ENCODE measurements at regions not wholly inside any gene's neighbourhood (a gene's known extent, or its start where the extent isn't known, plus 50 kb on each side); places are given as distances from the start of the nearest gene placed in this dataset.
"Not testable (repeated sequence)": the region's sequence is repeated elsewhere in the genome, so short reads cannot be mapped to it uniquely, and the experiment has no call there.

DNA sequence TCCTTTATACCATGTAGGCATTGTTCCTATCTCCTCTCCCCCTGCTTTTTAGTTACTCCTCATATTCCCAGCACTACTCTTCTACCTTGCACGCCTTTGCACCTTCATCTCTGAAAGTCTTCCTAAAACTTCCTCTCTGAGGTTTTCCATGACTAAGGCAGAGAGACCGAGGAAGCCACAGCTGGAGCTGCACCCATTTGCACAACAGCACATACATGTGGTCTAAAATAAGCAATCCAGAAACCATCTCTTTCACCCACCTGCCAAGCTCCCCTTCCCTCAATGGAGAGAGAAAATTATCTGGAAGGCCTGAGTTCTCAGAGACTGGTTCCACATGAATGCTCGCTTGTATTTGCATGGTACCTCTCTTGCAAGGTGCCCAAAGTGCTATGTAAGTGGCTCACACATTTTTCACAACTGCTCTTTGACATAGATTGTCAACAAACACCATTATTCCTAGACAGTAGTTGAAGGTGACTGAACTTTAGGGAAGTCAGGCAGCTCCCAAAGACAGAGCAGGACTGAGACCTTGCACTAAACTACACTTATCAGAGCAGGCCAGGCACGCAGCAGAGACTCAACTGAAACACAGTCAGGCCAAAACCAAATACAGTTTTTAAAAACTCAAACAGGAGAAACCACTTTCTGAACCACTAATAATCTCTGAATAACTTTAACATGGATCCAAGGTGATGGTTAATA, 313.2 kb downstream of the TFAP2A start:
- ATAC-seq = no peak

DNA sequence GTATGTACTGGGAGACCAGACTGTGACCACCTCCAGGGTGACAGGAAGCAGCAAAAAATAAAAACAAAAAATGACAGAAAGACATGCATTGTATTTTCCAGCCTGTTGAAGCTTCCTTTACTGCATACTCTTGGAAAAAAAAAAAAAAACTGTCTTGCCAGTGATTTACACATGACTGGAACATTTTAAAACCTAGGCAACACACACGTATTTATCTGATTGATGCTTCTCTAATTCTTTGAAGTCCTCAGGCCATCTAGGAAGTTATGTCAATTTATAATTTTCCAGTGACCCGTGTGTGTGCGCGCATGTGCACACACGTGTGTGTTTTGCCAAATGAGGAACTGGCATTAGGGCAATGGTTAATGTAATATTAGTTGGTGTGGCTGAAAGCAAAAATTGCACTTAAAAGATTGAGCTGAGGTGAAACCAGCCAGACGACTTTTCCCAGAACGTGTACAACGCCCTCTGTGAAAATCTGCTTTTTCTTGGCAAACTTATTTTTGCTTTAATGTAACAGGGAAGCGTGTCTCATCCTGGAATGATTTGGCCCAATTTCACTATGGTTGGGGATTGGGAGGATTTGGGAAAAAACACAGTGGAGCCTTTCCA, 315.2 kb downstream of the TFAP2A start:
- no peak for ATAC-seq

DNA sequence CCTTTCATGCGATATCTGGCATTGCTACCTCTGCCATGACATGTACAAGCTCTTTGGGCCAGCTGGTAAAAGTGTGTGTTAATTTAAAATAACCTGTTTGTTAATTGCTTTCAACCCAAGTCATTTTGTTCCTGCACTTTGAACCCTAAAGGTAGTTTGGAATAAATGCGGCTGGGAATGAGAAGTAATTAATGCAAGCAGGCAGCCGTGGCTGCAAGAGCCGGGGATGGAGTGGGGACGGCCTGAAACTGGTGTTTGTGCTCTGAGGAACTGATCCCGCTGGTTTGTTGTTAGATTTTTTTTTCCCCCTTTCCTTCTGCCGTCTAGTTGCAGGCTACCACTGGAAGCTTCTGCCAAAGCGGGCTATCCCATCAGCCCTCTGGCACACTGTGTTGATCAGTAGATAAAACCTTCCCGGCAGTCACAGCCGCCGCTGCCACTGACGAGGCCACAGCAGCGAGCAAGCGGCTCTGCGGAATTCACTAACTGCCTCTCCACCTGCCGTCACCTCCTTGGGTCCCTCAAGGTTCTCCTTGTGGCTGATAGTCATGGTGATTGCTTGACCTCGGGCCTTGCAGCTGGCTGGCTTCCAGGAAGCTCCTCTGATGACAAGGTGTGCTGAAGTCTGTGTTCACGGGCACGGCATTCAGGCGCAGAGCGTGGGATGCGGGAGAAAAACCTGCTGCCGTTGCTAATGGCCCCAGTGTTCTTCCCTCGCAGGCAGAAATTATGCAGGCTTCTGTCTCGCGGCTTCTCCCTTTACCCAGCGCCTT, 315.9 kb downstream of the TFAP2A start:
- no peak for ATAC-seq

DNA sequence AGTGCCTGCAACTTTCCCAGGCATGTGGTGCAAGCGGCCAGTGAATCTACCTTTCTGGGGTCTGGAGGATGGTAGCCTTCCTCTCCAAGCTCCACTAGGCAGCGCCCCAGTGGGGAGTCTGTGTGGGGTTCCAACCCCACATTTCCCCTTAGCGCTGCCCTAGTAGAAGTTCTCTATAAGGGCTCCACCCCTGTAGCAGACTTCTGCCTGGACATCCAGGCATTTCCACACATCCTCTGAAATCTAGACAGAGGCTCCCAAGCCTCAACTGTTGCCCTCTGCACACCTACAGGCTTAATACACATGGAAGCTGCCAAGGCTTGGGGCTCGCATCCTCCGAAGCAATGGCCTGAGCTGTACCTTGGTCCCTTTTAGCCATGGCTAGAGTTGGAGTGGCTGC, 321.6 kb downstream of the TFAP2A start:
- no peak for ATAC-seq

DNA sequence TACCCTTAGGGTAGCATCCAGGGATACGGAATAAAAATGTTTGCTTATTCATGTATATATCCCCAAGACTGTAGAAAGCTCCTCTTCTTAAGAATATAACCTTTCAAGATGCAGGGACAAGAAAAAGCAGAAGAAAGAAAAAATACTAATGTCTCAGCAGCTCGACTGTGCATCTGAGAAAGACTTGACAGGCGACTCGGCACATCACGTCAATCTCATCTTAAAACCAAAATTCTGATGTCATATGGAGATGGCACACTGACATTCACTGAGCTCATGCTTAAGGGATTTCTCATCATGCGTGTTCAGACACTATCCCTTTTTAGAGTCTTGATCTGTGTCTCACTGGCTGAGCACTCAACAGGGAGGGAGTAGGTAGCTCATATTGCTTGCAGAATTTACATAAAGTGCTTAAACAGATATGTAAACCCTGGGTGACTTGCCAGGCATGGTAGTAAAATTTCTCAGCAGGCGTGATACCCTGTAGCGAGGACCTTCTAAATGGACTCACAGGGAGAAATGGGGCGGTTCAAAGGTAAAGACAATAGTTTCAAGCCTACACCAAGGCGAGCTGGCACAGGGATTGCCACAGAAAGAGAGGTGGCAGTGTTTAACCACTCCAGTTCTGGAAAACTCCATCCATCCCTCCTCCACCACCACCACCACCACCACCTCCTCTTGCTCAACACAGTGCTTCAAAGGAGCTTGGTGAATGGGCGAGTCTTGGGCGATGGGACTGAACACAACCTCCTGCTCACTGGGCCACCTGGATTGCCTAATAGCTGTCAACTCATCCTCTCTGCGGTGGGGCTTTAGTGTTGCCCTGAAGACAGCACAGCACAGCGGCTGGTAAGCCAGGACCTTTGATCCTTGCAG, 330.5 kb downstream of the TFAP2A start:
- ATAC-seq = no peak

DNA sequence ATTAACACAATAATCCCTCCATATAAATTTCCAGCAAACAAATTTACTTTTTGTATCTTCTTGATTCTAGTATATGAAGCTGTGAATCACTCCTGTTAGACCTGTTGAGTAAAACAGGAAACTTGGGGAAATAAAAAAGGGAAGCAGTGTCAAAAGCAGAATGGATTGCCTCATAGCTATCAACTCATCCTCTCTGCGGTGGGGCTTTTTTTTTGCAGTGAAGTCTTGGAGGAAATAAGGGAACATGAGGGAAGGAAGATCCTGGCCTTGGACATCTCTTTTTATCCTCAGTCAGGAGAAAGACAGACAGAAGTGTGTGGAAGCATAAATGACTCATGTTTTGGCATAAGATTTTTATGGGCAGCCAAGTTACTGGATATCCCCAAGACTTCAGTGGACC, 332.5 kb downstream of the TFAP2A start:
- no peak for ATAC-seq

DNA sequence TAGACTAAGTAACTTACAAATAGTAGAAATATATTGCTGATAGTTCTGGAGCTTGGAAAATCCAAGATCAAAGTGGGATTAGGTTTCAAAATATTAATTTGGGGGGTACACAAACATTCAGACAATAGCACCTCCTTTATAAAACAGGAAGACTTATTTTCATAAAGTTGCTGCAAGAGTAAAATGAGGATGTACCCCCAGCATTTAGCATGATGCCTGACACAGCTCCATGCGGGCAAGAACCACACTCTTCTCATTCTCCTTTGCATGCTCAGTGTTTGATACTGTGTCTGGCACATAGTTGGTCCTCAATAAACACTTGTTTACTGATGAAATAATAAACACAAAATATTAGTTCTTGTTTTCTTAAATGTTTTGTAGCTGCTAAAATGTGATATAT, 332.9 kb downstream of the TFAP2A start:
- no peak for ATAC-seq

DNA sequence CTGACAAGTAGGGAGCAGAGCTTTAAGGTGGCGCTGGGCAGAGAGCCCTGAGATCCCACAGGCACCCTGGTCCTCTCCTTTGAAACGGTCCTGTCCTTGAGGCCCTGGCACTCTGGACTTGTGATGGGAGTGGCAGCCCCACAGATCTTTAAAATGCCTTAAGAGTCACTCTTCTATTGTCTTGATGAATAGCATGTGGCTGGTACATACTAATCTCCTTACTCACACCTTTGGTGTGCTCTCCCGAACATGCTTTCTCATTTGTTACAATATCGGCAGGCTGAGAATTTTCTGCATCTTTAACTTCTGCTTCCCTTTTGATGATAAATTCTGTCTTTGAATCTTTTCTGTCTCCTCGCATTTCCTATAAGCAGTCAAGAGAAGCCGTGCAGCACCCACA, 333.8 kb downstream of the TFAP2A start:
- ATAC-seq = no peak

DNA sequence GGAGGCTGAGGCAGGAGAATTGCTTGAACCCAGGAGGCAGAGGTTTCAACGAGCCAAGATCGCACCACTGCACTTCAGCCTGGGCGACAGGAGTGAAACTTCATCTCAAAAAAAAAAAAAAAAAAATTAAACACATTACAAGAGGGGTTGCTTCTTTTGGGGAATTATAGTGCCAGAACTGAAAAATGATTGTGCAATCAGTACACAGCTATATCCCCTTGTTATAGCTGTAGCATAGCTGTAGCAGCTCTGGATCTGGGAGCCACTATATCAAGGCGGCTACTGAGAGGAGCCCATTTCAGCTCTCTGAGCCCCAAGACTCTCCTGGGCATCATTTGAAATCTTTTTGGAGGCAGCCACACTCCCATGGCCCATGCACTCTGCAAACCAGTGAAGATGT, 334.3 kb downstream of the TFAP2A start:
- ATAC-seq = no peak

DNA sequence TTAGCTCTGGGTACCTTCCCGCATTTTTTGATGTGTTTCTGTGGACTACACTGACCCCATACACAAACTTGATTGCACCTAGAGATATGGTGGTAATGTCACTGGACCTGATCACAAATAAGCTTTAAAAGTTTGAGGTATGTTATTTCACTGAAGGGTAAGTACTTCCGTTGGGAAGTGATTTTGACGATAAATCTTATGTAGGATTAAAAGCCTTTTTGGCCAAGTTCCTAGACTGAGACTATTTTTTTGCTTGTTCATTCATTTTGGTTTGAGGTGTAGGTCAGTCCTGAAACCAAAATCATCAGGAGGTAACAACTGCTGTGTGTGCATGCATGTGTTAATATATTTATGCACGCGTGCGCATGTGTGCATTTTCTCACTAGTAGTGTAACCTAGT, 336.3 kb downstream of the TFAP2A start:
- ATAC-seq = no peak

DNA sequence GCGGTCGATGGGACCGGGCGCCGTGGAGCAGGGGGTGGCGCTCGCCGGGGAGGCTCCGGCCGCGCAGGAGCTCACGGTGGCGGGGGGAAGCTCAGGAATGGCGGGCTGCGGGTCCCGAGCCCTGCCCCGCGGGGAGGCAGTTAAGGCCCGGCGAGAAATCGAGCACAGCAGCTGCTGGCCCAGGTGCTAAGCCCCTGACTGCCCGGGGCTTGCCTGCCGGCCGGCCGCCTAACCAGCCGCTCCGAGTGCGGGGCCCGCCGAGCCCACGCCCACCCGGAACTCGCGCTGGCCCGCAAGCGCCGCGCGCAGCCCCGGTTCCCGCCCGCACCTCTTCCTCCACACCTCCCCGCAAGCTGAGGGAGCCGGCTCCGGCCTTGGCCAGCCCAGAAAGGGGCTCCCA, 340.1 kb downstream of the TFAP2A start:
- ATAC-seq = not testable (repeated sequence)

DNA sequence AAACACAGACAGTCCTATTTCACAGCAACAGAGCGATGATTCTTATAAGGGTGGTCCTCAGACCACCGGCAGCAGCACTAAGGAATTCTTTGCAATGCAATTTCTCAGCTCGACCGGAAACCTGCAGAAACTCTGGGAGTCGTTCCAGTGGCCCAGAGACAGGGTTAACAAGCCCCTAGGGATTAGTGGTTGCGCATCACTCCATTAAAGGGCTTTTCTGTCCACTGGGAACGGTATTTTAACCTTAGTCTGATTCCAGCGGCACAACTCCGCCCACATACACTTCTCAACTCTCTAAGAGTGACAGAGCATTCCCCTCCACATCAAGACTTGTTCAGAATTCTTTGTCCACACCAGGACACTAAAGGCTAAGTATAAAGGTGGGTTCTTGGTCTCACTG, 341.5 kb downstream of the TFAP2A start:
- no peak for ATAC-seq

DNA sequence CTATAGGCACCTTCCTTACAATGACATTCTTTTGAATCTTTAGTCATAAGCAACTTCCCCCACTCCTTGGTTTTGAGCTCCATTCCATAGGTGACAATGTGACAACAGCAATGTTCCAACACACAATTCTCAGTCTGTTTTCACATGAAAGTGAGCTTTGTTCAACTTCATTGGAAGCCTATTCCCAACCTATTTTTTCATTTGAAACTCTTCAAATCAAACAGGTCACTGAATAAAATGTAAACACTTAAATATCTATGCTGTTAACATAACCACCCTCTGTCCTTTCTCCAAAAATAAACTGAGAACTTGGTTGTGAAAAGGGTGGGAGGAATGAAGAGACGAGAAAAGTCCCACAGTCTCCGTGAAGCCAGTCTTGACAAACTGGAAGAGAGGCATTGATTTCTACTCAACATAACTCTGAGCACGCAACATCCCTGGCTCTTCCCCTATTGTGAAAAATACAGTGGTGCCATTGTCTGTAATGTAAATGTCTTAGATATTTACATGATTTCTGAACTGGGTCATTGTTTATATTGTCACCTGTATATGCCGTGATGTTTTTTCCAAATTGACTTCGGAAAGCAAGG, 343.1 kb downstream of the TFAP2A start:
- no peak for ATAC-seq

DNA sequence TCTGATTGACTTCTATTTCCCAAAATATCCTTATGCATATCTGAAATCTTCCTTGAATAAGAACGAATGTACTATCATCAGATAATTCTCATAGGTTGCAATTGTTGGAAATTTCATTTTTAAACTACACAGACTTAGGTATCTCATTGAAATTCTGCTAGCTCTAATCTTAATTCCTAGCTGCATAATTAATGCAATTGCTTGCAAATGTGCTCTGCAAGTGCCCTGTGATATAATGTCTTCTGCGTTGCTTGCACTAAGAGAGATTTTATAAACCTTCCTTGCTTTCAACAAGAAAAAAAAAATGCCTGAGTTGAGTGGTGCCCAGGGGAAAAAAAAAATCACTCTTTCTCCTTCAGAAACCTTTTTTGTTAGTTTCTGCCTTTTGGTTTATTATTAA, 354.9 kb downstream of the TFAP2A start:
- no peak for ATAC-seq

DNA sequence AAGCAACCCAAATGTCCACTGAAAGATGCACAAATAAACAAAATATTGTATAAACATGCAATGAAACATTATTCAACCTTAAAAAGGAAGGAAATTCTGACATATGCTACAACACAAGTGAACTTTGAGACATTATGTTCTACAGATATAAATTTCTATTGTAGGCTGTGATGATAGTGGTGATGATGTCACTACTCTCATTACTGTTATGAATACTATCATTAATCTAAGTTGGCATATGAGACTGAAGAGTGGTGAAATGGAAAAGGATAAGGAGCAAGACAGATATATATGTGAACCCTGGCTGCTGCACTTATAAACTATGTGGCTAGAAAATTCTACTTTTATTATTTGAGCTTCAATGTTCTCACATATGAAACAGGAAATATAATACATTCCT, 360.2 kb downstream of the TFAP2A start:
- no peak for ATAC-seq

DNA sequence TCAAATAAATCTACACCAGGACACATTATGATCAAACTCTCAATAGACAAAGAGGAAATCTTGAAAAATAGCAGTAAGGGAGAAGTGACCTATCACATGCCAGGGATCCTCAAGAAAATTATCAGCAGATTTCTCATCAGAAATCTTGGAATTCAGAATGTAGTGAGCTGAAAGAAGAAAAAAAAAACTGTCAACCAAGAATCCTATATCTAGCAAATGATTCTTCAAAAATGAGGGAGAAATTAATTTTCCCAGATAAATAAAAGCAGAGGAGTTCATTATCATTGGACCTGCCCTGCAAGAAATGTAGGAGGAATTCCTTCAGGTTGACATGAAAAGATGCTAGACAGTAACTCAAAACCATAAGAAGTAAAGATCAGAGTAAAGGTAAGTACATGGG, 363.6 kb downstream of the TFAP2A start:
- no peak for ATAC-seq

DNA sequence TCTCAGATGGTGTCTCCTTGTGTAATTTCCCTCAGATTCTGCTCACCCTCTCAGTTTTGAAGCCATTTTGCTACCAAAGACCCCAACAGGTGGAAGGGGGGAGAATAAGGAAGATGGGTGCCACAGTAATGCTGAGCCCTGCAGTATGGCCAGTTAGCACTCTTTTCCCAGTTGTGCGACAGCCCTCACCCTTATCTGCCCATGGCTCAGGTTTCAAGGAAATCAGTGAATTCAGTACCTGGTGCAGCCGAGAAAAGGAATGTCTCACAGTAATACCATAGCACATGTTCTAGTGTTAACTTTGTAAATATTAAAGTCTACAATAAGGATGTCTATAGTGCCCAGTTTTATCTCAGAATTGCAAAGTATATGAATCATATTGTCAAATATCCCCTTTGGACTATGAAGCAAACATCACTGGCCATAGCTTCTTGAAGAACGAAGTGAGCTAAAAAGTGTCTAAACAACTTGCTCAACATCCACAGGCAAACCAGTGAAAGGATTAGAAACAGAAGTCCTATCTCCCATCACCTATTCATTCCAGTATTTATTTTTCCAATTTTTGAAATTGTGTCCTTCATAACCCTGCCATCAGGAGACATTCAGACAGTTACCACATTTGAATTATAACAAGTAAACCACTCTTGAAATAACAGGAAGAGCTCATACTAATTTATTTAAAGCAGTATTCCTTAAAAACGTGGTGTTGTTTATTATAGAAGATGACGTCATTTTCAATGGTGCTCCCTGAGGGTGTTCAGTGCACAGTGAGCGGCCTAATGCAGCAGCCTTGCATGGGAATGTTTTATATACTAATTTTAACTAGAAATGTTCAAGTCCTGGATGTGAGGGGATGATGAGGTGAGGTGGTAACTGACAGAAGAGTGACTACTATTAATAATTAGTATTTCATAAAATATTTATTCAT, 366.2 kb downstream of the TFAP2A start:
- ATAC-seq = no peak

DNA sequence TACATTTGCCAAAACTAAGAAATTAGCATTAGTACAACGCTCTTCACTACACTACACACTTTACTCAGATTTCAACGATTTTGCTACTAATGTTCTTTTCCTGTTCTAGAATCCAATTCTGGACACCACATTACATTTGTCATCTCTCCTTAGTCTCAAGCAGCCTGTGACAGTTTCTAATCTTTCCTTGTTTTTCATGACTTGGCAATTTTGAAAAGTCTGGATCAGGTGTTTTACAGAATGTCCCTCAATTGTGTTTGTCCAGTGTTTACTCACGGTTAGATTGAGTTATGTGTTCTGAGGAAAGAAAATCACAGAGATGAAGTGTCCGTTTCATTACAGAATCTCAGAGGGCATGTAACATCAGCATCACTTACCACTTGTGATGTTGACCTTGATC, 372.6 kb downstream of the TFAP2A start:
- no peak for ATAC-seq

DNA sequence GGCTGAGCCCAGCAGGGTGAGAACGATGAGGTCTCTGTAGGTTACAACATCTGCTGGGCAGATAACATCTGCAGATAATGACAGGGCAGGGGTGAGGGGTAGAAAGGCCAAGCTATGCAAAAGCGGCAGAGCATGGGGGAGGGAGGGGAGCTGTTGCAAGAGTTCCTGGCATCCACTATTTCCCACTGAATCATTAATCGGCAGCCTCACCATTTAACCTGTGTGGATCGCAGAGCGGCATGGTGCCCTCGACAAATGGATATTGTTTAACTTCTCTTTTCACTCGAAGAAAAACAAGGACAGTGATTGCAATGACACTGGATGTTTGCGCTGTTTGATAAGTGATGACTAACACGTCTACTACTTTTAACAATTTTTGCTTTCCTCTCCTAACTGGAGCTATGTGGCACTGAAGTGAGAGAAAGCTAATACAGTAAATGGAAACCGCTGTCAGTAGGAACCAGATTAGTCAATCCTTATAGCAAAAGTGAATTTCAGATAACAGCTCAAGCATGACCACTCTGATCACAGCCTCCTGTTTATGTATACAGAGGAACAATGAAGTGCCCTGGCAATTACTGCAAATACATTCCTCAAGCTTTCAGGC, 381.5 kb downstream of the TFAP2A start:
- no peak for ATAC-seq

DNA sequence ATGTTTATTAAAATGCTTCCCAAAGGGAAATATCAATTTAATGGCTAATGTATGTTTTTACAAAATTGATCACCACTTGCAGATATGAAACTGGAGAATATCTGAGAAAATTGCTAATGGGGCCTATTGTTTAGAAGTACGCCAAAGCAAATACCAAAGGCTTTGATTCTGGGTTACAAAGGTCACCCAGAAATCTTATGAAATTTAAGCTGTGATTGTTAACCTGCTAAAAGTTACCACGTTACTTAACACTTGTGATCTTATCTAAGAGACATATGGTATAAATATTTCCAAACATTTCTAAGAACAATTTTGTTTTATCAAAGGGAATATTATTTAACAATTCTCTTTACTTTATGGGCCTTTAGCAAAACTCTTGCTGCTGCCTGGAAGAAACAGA, 383.3 kb downstream of the TFAP2A start:
- no peak for ATAC-seq

DNA sequence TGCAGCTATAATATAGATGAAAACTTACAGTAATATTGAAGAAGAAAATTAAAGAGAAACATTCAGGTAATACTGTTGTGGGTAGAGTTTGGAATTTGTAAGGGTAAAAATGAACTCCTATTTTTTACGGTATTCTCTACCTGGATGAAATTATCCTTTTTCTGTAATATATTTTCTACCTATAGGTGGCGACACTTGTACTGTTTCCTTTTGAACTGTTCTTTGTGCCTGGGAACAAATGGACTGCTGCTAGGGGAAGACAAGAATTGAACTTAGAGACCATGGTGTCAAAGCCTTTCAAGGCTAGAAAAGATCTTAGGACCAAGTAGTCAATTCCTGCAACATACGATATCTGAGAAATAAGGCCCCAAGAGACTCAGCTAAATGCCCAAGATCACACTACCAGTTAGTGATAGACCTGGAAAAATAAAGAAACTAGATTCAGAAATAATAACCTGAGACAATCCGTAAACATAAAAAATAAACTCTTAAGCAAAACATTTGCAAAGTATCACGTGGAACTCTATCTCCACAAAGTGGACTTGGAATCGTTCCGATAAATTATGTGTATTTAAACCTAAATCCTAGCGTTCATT, 383.8 kb downstream of the TFAP2A start:
- no peak for ATAC-seq
